HEK293 (cell line): ENCODE measurements at regions not wholly inside any gene's neighbourhood (a gene's known extent, or its start where the extent isn't known, plus 50 kb on each side); places are given as distances from the start of the nearest gene placed in this dataset.

Experiments
- CTCF ChIA-PET: fragments of 350-600 bp; formaldehyde crosslinking; extraction: SDS; loops from one replicate; lab custom pipeline; 2021; ENCODE audit warnings: antibody characterized with exemption; lab: Yijun Ruan, JAX
- POLR2A ChIA-PET: fragments of 300-600 bp; formaldehyde crosslinking; extraction: SDS; loops from one replicate; lab custom pipeline; 2020; ENCODE audit warnings: antibody characterized with exemption, inconsistent platforms; lab: Yijun Ruan, JAX
- H3K27ac ChIP-seq: fragments of 200-500 bp; sonication (Bioruptor generic); 2 replicates; pipeline ENCODE4 v1.5.1; 2014; ENCODE audit warnings: low read depth, low read length, control low read depth, inconsistent platforms; ENCODE audit errors: extremely low read depth
- H3K36me3 ChIP-seq, 2 experiments: fragments of 200-500 bp in 1 of 2; sonication (Bioruptor generic) in 1 of 2; 1 replicate in 1 of 2; 2 replicates in 1 of 2; pipeline ENCODE4 v1.5.1; 2014 to 2017; ENCODE audit warnings: inconsistent platforms in 2 of 2, low read length in 2 of 2; ENCODE audit not compliant: control insufficient read depth in 2 of 2, insufficient read depth in 1 of 2
- H3K4me1 ChIP-seq: fragments of 200-500 bp; sonication (Bioruptor generic); 2 replicates; pipeline ENCODE4 v1.5.1; 2014; ENCODE audit warnings: mild to moderate bottlenecking, low read length, inconsistent platforms; ENCODE audit not compliant: control insufficient read depth, insufficient read depth
- H3K4me3 ChIP-seq: 2 replicates; pipeline ENCODE4 v1.5.1; 2011; ENCODE audit warnings: low read depth, mild to moderate bottlenecking, control low read depth, low read length, moderate library complexity
- H3K9me3 ChIP-seq: fragments of 200-500 bp; sonication (Bioruptor generic); 2 replicates; pipeline ENCODE4 v1.5.1; 2014; ENCODE audit warnings: low read depth, low read length, inconsistent platforms; ENCODE audit not compliant: control insufficient read depth, insufficient read depth
- AEBP2 ChIP-seq: fragments of 450-650 bp; formaldehyde crosslinking; IDR thresholded peaks from 2 replicates; pipeline ENCODE4 v1.5.1; 2016; ENCODE audit warnings: missing biosample characterization, missing genetic modification characterization, borderline replicate concordance
- BCL11A ChIP-seq: fragments of 450-650 bp; formaldehyde crosslinking; IDR thresholded peaks from 2 replicates; pipeline ENCODE4 v1.5.1; 2016; ENCODE audit warnings: low read depth, missing biosample characterization, missing genetic modification characterization
- BCL11B ChIP-seq: fragments of 450-650 bp; formaldehyde crosslinking; IDR thresholded peaks from 2 replicates; pipeline ENCODE4 v1.5.1; 2016; ENCODE audit warnings: low read depth, missing biosample characterization, missing genetic modification characterization
- INSM2 ChIP-seq: fragments of 450-650 bp; formaldehyde crosslinking; IDR thresholded peaks from 2 replicates; pipeline ENCODE4 v1.5.1; 2016; ENCODE audit warnings: missing biosample characterization, missing genetic modification characterization
- KLF9 ChIP-seq: fragments of 450-650 bp; formaldehyde crosslinking; IDR thresholded peaks from 2 replicates; pipeline ENCODE4 v1.5.1; 2016; ENCODE audit warnings: missing biosample characterization, missing genetic modification characterization, low read depth
- OVOL3 ChIP-seq: fragments of 450-650 bp; formaldehyde crosslinking; IDR thresholded peaks from 2 replicates; pipeline ENCODE4 v1.5.1; 2016; ENCODE audit warnings: missing biosample characterization, missing genetic modification characterization
- TRIM28 ChIP-seq: IDR thresholded peaks from 2 replicates; pipeline ENCODE4 v1.6.1; 2011; ENCODE audit warnings: low read length, control low read depth, borderline replicate concordance
- ZFHX2 ChIP-seq: fragments of 450-650 bp; formaldehyde crosslinking; conservative IDR thresholded peaks from 2 replicates; pipeline ENCODE4 v1.5.1; 2016; ENCODE audit warnings: missing biosample characterization, missing genetic modification characterization
- ZNF175 ChIP-seq: fragments of 450-650 bp; formaldehyde crosslinking; IDR thresholded peaks from 2 replicates; pipeline ENCODE4 v1.5.1; 2016; ENCODE audit warnings: missing biosample characterization, missing genetic modification characterization
- ZNF24 ChIP-seq: fragments of 450-650 bp; formaldehyde crosslinking; IDR thresholded peaks from 2 replicates; pipeline ENCODE4 v1.5.1; 2016; ENCODE audit warnings: missing biosample characterization, missing genetic modification characterization
- ZNF266 ChIP-seq: fragments of 450-650 bp; formaldehyde crosslinking; IDR thresholded peaks from 2 replicates; pipeline ENCODE4 v1.5.1; 2016; ENCODE audit warnings: missing biosample characterization, missing genetic modification characterization, low read depth
- ZNF433 ChIP-seq: fragments of 450-650 bp; formaldehyde crosslinking; IDR thresholded peaks from 2 replicates; pipeline ENCODE4 v1.5.1; 2016; ENCODE audit warnings: missing biosample characterization, missing genetic modification characterization, low read depth
- ZNF530 ChIP-seq: fragments of 450-650 bp; formaldehyde crosslinking; IDR thresholded peaks from 2 replicates; pipeline ENCODE4 v1.5.1; 2016; ENCODE audit warnings: low read depth, missing biosample characterization, missing genetic modification characterization
- ZNF645 ChIP-seq: fragments of 450-650 bp; formaldehyde crosslinking; IDR thresholded peaks from 2 replicates; pipeline ENCODE4; 2016; ENCODE audit warnings: missing biosample characterization, missing genetic modification characterization
- ZNF654 ChIP-seq: fragments of 450-650 bp; formaldehyde crosslinking; IDR thresholded peaks from 2 replicates; pipeline ENCODE4 v1.5.1; 2016; ENCODE audit warnings: low read depth, missing biosample characterization, missing genetic modification characterization
- ZNF660 ChIP-seq: fragments of 450-650 bp; IDR thresholded peaks from 2 replicates; pipeline ENCODE4 v1.5.1; 2018; ENCODE audit warnings: missing biosample characterization, mild to moderate bottlenecking, missing genetic modification characterization
- ZNF670 ChIP-seq: fragments of 450-650 bp; formaldehyde crosslinking; IDR thresholded peaks from 2 replicates; pipeline ENCODE4 v1.5.1; 2016; ENCODE audit warnings: missing biosample characterization, missing genetic modification characterization, low read depth
- ZNF704 ChIP-seq: fragments of 450-650 bp; formaldehyde crosslinking; IDR thresholded peaks from 2 replicates; pipeline ENCODE4 v1.5.1; 2016; ENCODE audit warnings: missing biosample characterization, missing genetic modification characterization
- ZNF747 ChIP-seq: fragments of 450-650 bp; formaldehyde crosslinking; IDR thresholded peaks from 2 replicates; pipeline ENCODE4 v1.5.1; 2016; ENCODE audit warnings: missing biosample characterization, missing genetic modification characterization
- ZSCAN5A ChIP-seq: fragments of 450-650 bp; formaldehyde crosslinking; IDR thresholded peaks from 2 replicates; pipeline ENCODE4 v1.5.1; 2016; ENCODE audit warnings: missing biosample characterization, missing genetic modification characterization
- TF ChIP-seq, protein P1 (sequence below): fragments of 450-650 bp; formaldehyde crosslinking; IDR thresholded peaks from 2 replicates; pipeline ENCODE4 v1.5.1; 2016; ENCODE audit warnings: missing biosample characterization, missing genetic modification characterization, borderline replicate concordance
- TF ChIP-seq, protein P2 (sequence below): fragments of 450-650 bp; formaldehyde crosslinking; IDR thresholded peaks from 2 replicates; pipeline ENCODE4 v1.5.1; 2017; ENCODE audit warnings: missing biosample characterization, missing genetic modification characterization
- TF ChIP-seq, protein P3 (sequence below): fragments of 450-650 bp; formaldehyde crosslinking; IDR thresholded peaks from 2 replicates; pipeline ENCODE4 v1.5.1; 2017; ENCODE audit warnings: missing biosample characterization, missing genetic modification characterization

- TF ChIP-seq AEBP2 (no peak), ZNF645 (tag by site-specific recombination) (no peak), ZNF530 (tag by site-specific recombination) (no peak), ZNF175 (tag by site-specific recombination) (no peak), ZNF24 (no peak), ZNF266 (tag by site-specific recombination) (no peak)
- TF ChIP-seq, protein P1, sequence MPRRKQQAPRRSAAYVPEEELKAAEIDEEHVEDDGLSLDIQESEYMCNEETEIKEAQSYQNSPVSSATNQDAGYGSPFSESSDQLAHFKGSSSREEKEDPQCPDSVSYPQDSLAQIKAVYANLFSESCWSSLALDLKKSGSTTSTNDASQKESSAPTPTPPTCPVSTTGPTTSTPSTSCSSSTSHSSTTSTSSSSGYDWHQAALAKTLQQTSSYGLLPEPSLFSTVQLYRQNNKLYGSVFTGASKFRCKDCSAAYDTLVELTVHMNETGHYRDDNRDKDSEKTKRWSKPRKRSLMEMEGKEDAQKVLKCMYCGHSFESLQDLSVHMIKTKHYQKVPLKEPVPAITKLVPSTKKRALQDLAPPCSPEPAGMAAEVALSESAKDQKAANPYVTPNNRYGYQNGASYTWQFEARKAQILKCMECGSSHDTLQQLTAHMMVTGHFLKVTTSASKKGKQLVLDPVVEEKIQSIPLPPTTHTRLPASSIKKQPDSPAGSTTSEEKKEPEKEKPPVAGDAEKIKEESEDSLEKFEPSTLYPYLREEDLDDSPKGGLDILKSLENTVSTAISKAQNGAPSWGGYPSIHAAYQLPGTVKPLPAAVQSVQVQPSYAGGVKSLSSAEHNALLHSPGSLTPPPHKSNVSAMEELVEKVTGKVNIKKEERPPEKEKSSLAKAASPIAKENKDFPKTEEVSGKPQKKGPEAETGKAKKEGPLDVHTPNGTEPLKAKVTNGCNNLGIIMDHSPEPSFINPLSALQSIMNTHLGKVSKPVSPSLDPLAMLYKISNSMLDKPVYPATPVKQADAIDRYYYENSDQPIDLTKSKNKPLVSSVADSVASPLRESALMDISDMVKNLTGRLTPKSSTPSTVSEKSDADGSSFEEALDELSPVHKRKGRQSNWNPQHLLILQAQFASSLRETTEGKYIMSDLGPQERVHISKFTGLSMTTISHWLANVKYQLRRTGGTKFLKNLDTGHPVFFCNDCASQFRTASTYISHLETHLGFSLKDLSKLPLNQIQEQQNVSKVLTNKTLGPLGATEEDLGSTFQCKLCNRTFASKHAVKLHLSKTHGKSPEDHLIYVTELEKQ (tag by site-specific recombination) = no peak
- TF ChIP-seq, protein P2, sequence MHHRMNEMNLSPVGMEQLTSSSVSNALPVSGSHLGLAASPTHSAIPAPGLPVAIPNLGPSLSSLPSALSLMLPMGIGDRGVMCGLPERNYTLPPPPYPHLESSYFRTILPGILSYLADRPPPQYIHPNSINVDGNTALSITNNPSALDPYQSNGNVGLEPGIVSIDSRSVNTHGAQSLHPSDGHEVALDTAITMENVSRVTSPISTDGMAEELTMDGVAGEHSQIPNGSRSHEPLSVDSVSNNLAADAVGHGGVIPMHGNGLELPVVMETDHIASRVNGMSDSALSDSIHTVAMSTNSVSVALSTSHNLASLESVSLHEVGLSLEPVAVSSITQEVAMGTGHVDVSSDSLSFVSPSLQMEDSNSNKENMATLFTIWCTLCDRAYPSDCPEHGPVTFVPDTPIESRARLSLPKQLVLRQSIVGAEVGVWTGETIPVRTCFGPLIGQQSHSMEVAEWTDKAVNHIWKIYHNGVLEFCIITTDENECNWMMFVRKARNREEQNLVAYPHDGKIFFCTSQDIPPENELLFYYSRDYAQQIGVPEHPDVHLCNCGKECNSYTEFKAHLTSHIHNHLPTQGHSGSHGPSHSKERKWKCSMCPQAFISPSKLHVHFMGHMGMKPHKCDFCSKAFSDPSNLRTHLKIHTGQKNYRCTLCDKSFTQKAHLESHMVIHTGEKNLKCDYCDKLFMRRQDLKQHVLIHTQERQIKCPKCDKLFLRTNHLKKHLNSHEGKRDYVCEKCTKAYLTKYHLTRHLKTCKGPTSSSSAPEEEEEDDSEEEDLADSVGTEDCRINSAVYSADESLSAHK (tag by site-specific recombination) = no peak
Observed at GRCh38 chr20:4384961-4385360, 135.9 kb upstream of the ADRA1D start (continued).

- H3K36me3 ChIP-seq = no peaks in the 10 kb centered on the region
- CTCF ChIA-PET = interaction anchor here (1.8 kb wide), 1 partner anchor 356 kb away, joined by 4 read pairs; no protein-coding TSS in a partner anchor
- H3K4me3 ChIP-seq = no peak overlapping the region
- no peaks in the 10 kb centered on the region for H3K4me1 ChIP-seq
- H3K27ac ChIP-seq = no peak overlapping the region
- POLR2A ChIA-PET = no interaction called here
- H3K9me3 ChIP-seq = no peaks in the 10 kb centered on the region
- TF ChIP-seq ZNF704 (tag by site-specific recombination) = no peak
- TF ChIP-seq ZNF660 (tag by site-specific recombination) = no peak
- no peak for TF ChIP-seq INSM2 (tag by site-specific recombination)
- no peak for TF ChIP-seq ZSCAN5A
- TF ChIP-seq ZNF433 (tag by site-specific recombination) = no peak
- no peak for TF ChIP-seq ZNF747
- TF ChIP-seq BCL11B (tag by site-specific recombination) = no peak
- no peak for TF ChIP-seq ZNF654 (tag by site-specific recombination)
- no peak for TF ChIP-seq OVOL3 (tag by site-specific recombination)
- TF ChIP-seq ZNF670 (tag by site-specific recombination) = no peak
- TF ChIP-seq KLF9 (tag by site-specific recombination) = no peak
- no peak for TF ChIP-seq ZNF530 (tag by site-specific recombination)
- TF ChIP-seq TRIM28 = no peak
- TF ChIP-seq ZFHX2 = no peak
- TF ChIP-seq BCL11A (tag by site-specific recombination) = no peak
- TF ChIP-seq, protein P3, sequence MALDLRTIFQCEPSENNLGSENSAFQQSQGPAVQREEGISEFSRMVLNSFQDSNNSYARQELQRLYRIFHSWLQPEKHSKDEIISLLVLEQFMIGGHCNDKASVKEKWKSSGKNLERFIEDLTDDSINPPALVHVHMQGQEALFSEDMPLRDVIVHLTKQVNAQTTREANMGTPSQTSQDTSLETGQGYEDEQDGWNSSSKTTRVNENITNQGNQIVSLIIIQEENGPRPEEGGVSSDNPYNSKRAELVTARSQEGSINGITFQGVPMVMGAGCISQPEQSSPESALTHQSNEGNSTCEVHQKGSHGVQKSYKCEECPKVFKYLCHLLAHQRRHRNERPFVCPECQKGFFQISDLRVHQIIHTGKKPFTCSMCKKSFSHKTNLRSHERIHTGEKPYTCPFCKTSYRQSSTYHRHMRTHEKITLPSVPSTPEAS (tag by site-specific recombination) = no peak
- no peak for TF ChIP-seq ZNF266 (tag by site-specific recombination)
Observed at GRCh38 chr20:4383961-4384360, 134.9 kb upstream of the ADRA1D start.
